ENCODE measurements at regions not wholly inside any gene's neighbourhood (a gene's known extent, or its start where the extent isn't known, plus 50 kb on each side); places are given as distances from the start of the nearest gene placed in this dataset.

DNA sequence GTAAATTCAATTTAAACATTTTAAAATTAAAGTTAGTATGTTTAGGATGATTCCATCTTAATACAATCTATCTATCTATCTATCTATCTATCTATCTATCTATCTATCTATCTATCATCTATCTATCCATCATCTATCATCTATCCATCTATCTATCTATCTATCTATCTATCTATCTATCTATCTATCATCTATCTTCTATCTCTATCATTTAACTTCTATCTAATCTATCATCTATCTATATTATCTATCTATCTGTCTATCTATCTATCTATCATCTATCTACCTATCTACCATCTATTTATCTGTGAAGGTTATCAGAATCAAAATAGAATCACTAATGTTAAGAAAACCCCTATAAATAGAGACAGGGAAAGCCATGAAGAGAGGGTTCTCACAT, 78.3 kb downstream of the RAMP3 start:
- no peak overlapping the region for H3K27ac ChIP-seq
- no peaks in the 10 kb centered on the region for H3K27me3 ChIP-seq
- H3K9me3 ChIP-seq, result no peaks in the 10 kb centered on the region
- H3K36me3 ChIP-seq, result no peaks in the 10 kb centered on the region
- no peak overlapping the region for H3K4me3 ChIP-seq
- intact Hi-C loops (cut with DNase I), result no loop called here
- H3K4me1 ChIP-seq, result no peaks in the 10 kb centered on the region
- DNase-seq, result no peak
- TF ChIP-seq, protein P1, sequence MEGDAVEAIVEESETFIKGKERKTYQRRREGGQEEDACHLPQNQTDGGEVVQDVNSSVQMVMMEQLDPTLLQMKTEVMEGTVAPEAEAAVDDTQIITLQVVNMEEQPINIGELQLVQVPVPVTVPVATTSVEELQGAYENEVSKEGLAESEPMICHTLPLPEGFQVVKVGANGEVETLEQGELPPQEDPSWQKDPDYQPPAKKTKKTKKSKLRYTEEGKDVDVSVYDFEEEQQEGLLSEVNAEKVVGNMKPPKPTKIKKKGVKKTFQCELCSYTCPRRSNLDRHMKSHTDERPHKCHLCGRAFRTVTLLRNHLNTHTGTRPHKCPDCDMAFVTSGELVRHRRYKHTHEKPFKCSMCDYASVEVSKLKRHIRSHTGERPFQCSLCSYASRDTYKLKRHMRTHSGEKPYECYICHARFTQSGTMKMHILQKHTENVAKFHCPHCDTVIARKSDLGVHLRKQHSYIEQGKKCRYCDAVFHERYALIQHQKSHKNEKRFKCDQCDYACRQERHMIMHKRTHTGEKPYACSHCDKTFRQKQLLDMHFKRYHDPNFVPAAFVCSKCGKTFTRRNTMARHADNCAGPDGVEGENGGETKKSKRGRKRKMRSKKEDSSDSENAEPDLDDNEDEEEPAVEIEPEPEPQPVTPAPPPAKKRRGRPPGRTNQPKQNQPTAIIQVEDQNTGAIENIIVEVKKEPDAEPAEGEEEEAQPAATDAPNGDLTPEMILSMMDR (IDR thresholded peaks at IDR 0.05), result no peak
- TF ChIP-seq EP300 (IDR thresholded peaks at IDR 0.05) (no peak), POLR2A (IDR thresholded peaks at IDR 0.05) (no peak), POLR2AphosphoS5 (IDR thresholded peaks at IDR 0.05) (no peak)

GRCh38 chr7:45236666-45237065, 79.1 kb downstream of the RAMP3 start:
- H3K27me3 ChIP-seq, result no peaks in the 10 kb centered on the region
- no peak overlapping the region for H3K4me3 ChIP-seq
- TF ChIP-seq EP300 (IDR thresholded peaks at IDR 0.05), result no peak
- no peak for TF ChIP-seq POLR2AphosphoS5 (IDR thresholded peaks at IDR 0.05)
- TF ChIP-seq, protein P1 (IDR thresholded peaks at IDR 0.05), result no peak
- TF ChIP-seq POLR2A (IDR thresholded peaks at IDR 0.05), result no peak
- no peak for DNase-seq
- H3K27ac ChIP-seq, result no peak overlapping the region
- intact Hi-C loops (cut with DNase I), result no loop called here
- 7 to 43% methylated on average over 1 of the region's 1 CpG for WGBS, 2 donors
- no peaks in the 10 kb centered on the region for H3K4me1 ChIP-seq
- H3K36me3 ChIP-seq, result no peaks in the 10 kb centered on the region
- no peaks in the 10 kb centered on the region for H3K9me3 ChIP-seq

DNA sequence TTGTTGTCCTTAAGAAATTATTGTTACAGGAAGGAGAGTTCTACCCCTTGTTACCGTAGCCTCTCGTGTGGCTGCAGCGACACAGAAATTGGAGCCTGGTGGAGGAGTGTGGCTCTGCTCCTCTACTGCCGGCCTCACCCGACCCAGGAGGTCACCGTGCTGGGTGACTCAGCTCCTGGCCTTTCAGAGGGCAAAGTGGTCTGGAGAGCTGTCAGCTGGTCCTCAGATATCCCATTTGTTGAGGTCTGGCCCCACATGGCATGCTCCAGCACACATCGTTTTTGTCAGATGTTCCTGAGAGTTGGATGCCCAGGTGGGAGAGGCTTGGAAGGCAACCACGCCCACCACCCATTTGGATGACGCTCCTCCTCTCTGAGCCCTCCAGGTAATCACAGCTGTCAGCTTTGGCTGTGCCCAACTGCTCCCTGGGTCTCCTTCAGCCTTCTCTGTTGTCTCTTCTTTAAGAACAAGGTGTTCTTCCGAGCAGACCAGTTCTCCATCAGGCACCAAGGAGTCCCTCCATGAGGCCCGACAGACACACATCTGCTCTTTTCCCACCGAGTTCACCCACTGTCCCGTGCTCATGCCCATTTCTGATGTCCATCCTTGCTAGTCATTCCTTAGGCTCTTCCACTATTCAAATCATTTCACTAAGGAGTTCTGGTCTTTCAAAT, 80.3 kb downstream of the RAMP3 start:
- Histone ChIP-seq H3K36me3 (no peaks in the 10 kb centered on the region), H3K4me3 (no peak overlapping the region), H3K27ac (no peak overlapping the region), H3K4me1 (no peaks in the 10 kb centered on the region), H3K27me3 (no peaks in the 10 kb centered on the region), H3K9me3 (no peaks in the 10 kb centered on the region)
- no peak for TF ChIP-seq POLR2A (IDR thresholded peaks at IDR 0.05)
- intact Hi-C loops (cut with DNase I), result no loop called here
- WGBS, 2 donors, result 72 to 74% methylated on average over 13 of the region's 13 CpGs
- DNase-seq, result no peak

GRCh38 chr7:45238806-45239205, 81.2 kb downstream of the RAMP3 start:
- no peak for DNase-seq

DNA sequence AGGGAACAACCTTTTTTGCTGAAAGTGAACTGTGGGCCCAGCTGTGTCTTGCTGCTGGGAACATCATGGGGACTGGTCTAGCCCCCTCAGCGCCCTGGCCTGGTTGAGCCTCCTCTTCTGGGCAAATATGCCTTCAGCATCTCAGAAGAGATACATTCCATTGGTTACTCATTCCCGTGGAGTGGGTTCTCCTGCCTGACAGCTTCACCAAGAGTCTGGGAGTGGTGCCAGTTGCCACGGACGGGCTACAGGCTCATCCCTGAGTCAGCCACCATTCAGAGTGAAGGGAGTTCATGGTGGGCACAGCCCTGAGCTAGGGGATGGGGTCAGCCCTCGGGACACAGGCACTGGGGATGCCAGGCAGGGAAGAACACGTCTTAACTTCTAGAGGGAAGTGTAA, 81.9 kb downstream of the RAMP3 start:
- 35 to 67% methylated on average over 6 of the region's 6 CpGs for WGBS, 2 donors

More at GRCh38 chr7:45238806-45239205, 81.2 kb downstream of the RAMP3 start:
- Histone ChIP-seq H3K27me3 (no peaks in the 10 kb centered on the region), H3K9me3 (no peaks in the 10 kb centered on the region), H3K27ac (no peak overlapping the region), H3K36me3 (no peaks in the 10 kb centered on the region), H3K4me1 (no peaks in the 10 kb centered on the region), H3K4me3 (no peak overlapping the region)
- 41 to 73% methylated on average over 5 of the region's 5 CpGs for WGBS, 2 donors
- intact Hi-C loops (cut with DNase I), result no loop called here
- TF ChIP-seq, protein P1 (IDR thresholded peaks at IDR 0.05), result no peak
- TF ChIP-seq POLR2AphosphoS5 (IDR thresholded peaks at IDR 0.05) (no peak), POLR2A (IDR thresholded peaks at IDR 0.05) (no peak), EP300 (IDR thresholded peaks at IDR 0.05) (no peak)

More for the DNA sequence above, 81.9 kb downstream of the RAMP3 start:
- no peak for TF ChIP-seq EP300 (IDR thresholded peaks at IDR 0.05)
- TF ChIP-seq POLR2A (IDR thresholded peaks at IDR 0.05), result no peak
- no peak for TF ChIP-seq POLR2AphosphoS5 (IDR thresholded peaks at IDR 0.05)
- Histone ChIP-seq H3K36me3 (no peaks in the 10 kb centered on the region), H3K4me1 (no peaks in the 10 kb centered on the region), H3K27ac (peak overlapping the region in 1 of 4 donors; percentile 27), H3K4me3 (no peak overlapping the region), H3K9me3 (no peaks in the 10 kb centered on the region), H3K27me3 (no peaks in the 10 kb centered on the region)
- intact Hi-C loops (cut with DNase I), result no loop called here
- DNase-seq, result no peak
